Left hindlimb (tissue), 1 donor: ENCODE measurements at regions not wholly inside any gene's neighbourhood (a gene's known extent, or its start where the extent isn't known, plus 50 kb on each side); places are given as distances from the start of the nearest gene placed in this dataset.
"Not testable (repeated sequence)": the region's sequence is repeated elsewhere in the genome, so short reads cannot be mapped to it uniquely, and the experiment has no call there.

ENCODE experiments used
- DNase-seq: peaks from one replicate; pipeline ENCODE4 v3.0.0-alpha.2; 2018

- no peak for DNase-seq
Observed at GRCh38 chr4:127214931-127215330, 417.8 kb upstream of the INTU start.

- peak; percentile 50 for DNase-seq
Observed at GRCh38 chr4:127217586-127218229, 415.0 kb upstream of the INTU start.

- no peak for DNase-seq
Observed at GRCh38 chr4:127219232-127219631, 413.5 kb upstream of the INTU start.

GRCh38 chr4:127224556-127224955 is 408.2 kb upstream of the INTU start:
- no peak for DNase-seq

- DNase-seq, result peak; percentile 36
Observed at GRCh38 chr4:127229855-127230608, 402.7 kb upstream of the INTU start.

- DNase-seq, result no peak
Observed at GRCh38 chr4:127236889-127237288, 395.9 kb upstream of the INTU start.

GRCh38 chr4:127237581-127237980 is 395.2 kb upstream of the INTU start:
- no peak for DNase-seq

- DNase-seq, result peak; percentile 33
Observed at GRCh38 chr4:127238956-127239475, 393.7 kb upstream of the INTU start.

- no peak for DNase-seq
Observed at GRCh38 chr4:127239902-127240763, 392.6 kb upstream of the INTU start.

GRCh38 chr4:127240764-127241105 is 392.0 kb upstream of the INTU start:
- no peak for DNase-seq

- no peak for DNase-seq
Observed at GRCh38 chr4:127244515-127244914, 388.2 kb upstream of the INTU start.

GRCh38 chr4:127246963-127247952 is 385.5 kb upstream of the INTU start:
- no peak for DNase-seq

GRCh38 chr4:127249066-127249766 is 383.5 kb upstream of the INTU start:
- DNase-seq, result no peak

- no peak for DNase-seq
Observed at GRCh38 chr4:127249767-127250108, 383.0 kb upstream of the INTU start.

GRCh38 chr4:127250577-127250976 is 382.2 kb upstream of the INTU start:
- DNase-seq, result no peak

- DNase-seq, result no peak
Observed at GRCh38 chr4:127251423-127251822, 381.3 kb upstream of the INTU start.

- no peak for DNase-seq
Observed at GRCh38 chr4:127256500-127256899, 376.3 kb upstream of the INTU start.

GRCh38 chr4:127261476-127261875 is 371.3 kb upstream of the INTU start:
- no peak for DNase-seq

- DNase-seq, result no peak
Observed at GRCh38 chr4:127268367-127268766, 364.4 kb upstream of the INTU start.

- DNase-seq, result not testable (repeated sequence)
Observed at GRCh38 chr4:127277023-127277422, 355.7 kb upstream of the INTU start.

GRCh38 chr4:127284236-127284635 is 348.5 kb upstream of the INTU start:
- DNase-seq, result no peak

- no peak for DNase-seq
Observed at GRCh38 chr4:127291316-127291715, 341.4 kb upstream of the INTU start.
